GM13976 (cell line): ENCODE measurements at regions not wholly inside any gene's neighbourhood (a gene's known extent, or its start where the extent isn't known, plus 50 kb on each side); places are given as distances from the start of the nearest gene placed in this dataset.

Experiments used
- DNase-seq: peaks from one replicate; pipeline ENCODE4 v3.0.0; 2012; ENCODE audit warnings: low spot score
- CTCF ChIP-seq: IDR thresholded peaks from 2 replicates; pipeline ENCODE4 v1.5.1; 2012; ENCODE audit warnings: borderline replicate concordance, mild to moderate bottlenecking; ENCODE audit not compliant: insufficient read depth; ENCODE audit errors: extremely low read depth, missing control alignments, control extremely low read depth
- in situ Hi-C: fragments of 300-500 bp; cut with MboI; formaldehyde crosslinking; loops from one replicate; pipeline ENCODE4 v1.12.0; 2022; ENCODE audit warnings: low sequenced_read_pairs, mixed read lengths, inconsistent platforms; ENCODE audit not compliant: unreplicated experiment

- DNase-seq = no peak
- TF ChIP-seq CTCF = no peak
- in situ Hi-C loops = no loop called here
Observed at GRCh38 chr7:106372595-106373318, 88.0 kb upstream of the NAMPT start.

- in situ Hi-C loops = no loop called here
- no peak for TF ChIP-seq CTCF
Observed at GRCh38 chr7:106372126-106372525, 87.3 kb upstream of the NAMPT start.

GRCh38 chr7:106371629-106372028 lies 86.8 kb upstream of the NAMPT start:
- TF ChIP-seq CTCF = no peak
- no peak for DNase-seq
- in situ Hi-C loops = no loop called here

More at GRCh38 chr7:106372126-106372525, 87.3 kb upstream of the NAMPT start:
- no peak for DNase-seq

- no peak for TF ChIP-seq CTCF
- in situ Hi-C loops = no loop called here
Observed at GRCh38 chr7:106370542-106370941, 85.8 kb upstream of the NAMPT start.

GRCh38 chr7:106369816-106370215 lies 85.0 kb upstream of the NAMPT start:
- no peak for TF ChIP-seq CTCF
- DNase-seq = no peak
- in situ Hi-C loops = no loop called here

More at GRCh38 chr7:106370542-106370941, 85.8 kb upstream of the NAMPT start:
- no peak for DNase-seq

- no peak for DNase-seq
- in situ Hi-C loops = no loop called here
- TF ChIP-seq CTCF = no peak
Observed at GRCh38 chr7:106369352-106369751, 84.6 kb upstream of the NAMPT start.
